ENCODE measurements at regions not wholly inside any gene's neighbourhood (a gene's known extent, or its start where the extent isn't known, plus 50 kb on each side); places are given as distances from the start of the nearest gene placed in this dataset.

- intact Hi-C loops (cut with DNase I), result no loop called here
- Histone ChIP-seq H3K36me3 (ENCODE audit: control insufficient read depth in 1 of 2, insufficient read depth in 2 of 2, low read length in 1 of 2) (no peaks in the 10 kb centered on the region), H3K4me3 (ENCODE audit: low read length in 2 of 2) (no peak overlapping the region), H3K27me3 (ENCODE audit: control insufficient read depth in 1 of 2, insufficient read depth in 2 of 2, low read length in 1 of 2) (no peaks in the 10 kb centered on the region), H3K27ac (ENCODE audit: low read depth in 1 of 2, low read length in 2 of 2) (no peak overlapping the region), H3K4me1 (ENCODE audit: control insufficient read depth in 1 of 2, insufficient read depth in 2 of 2, low read length in 2 of 2) (no peaks in the 10 kb centered on the region), H3K9me3 (ENCODE audit: control insufficient read depth, low read length) (no peaks in the 10 kb centered on the region)
- DNase-seq (no peak), ATAC-seq (ENCODE audit: low FRiP score) (no peak)
Observed at GRCh38 chr3:26763723-26764122, 141.2 kb downstream of the LRRC3B start.

- Histone ChIP-seq H3K27me3 (ENCODE audit: control insufficient read depth in 1 of 2, insufficient read depth in 2 of 2, low read length in 1 of 2) (no peaks in the 10 kb centered on the region), H3K9me3 (ENCODE audit: control insufficient read depth, low read length) (no peaks in the 10 kb centered on the region), H3K4me3 (ENCODE audit: low read length in 2 of 2) (no peak overlapping the region), H3K4me1 (ENCODE audit: control insufficient read depth in 1 of 2, insufficient read depth in 2 of 2, low read length in 2 of 2) (no peaks in the 10 kb centered on the region), H3K27ac (ENCODE audit: low read depth in 1 of 2, low read length in 2 of 2) (no peak overlapping the region), H3K36me3 (ENCODE audit: control insufficient read depth in 1 of 2, insufficient read depth in 2 of 2, low read length in 1 of 2) (no peaks in the 10 kb centered on the region)
- DNase-seq (no peak), ATAC-seq (ENCODE audit: low FRiP score) (no peak)
- intact Hi-C loops (cut with DNase I), result no loop called here
- WGBS, 2 donors, result 35 to 38% methylated on average over 1 of the region's 1 CpG
Observed at GRCh38 chr3:26766031-26766430, 143.5 kb downstream of the LRRC3B start.

GRCh38 chr3:26768068-26768651 lies 145.6 kb downstream of the LRRC3B start:
- no peaks in the 10 kb centered on the region for H3K4me1 ChIP-seq (ENCODE audit: control insufficient read depth in 1 of 2, insufficient read depth in 2 of 2, low read length in 2 of 2)
- no peaks in the 10 kb centered on the region for H3K36me3 ChIP-seq (ENCODE audit: control insufficient read depth in 1 of 2, insufficient read depth in 2 of 2, low read length in 1 of 2)
- no peaks in the 10 kb centered on the region for H3K9me3 ChIP-seq (ENCODE audit: control insufficient read depth, low read length)
- H3K27me3 ChIP-seq (ENCODE audit: control insufficient read depth in 1 of 2, insufficient read depth in 2 of 2, low read length in 1 of 2), result no peaks in the 10 kb centered on the region
- H3K27ac ChIP-seq (ENCODE audit: low read depth in 1 of 2, low read length in 2 of 2), result no peak overlapping the region
- DNase-seq (no peak), ATAC-seq (ENCODE audit: low FRiP score) (no peak)
- no peak overlapping the region for H3K4me3 ChIP-seq (ENCODE audit: low read length in 2 of 2)
- 94 to 100% methylated on average over 1 of the region's 1 CpG for WGBS, 2 donors
- intact Hi-C loops (cut with DNase I), result no loop called here

GRCh38 chr3:26799679-26800317 lies 177.2 kb downstream of the LRRC3B start:
- no peak overlapping the region for H3K4me3 ChIP-seq (ENCODE audit: low read length in 2 of 2)
- no peaks in the 10 kb centered on the region for H3K36me3 ChIP-seq (ENCODE audit: control insufficient read depth in 1 of 2, insufficient read depth in 2 of 2, low read length in 1 of 2)
- ATAC-seq (ENCODE audit: low FRiP score), result no peak
- WGBS, 2 donors, result 91 to 93% methylated on average over 5 of the region's 5 CpGs
- intact Hi-C loops (cut with DNase I), result no loop called here
- DNase-seq, result no peak
- no peaks in the 10 kb centered on the region for H3K27me3 ChIP-seq (ENCODE audit: control insufficient read depth in 1 of 2, insufficient read depth in 2 of 2, low read length in 1 of 2)
- H3K4me1 ChIP-seq (ENCODE audit: control insufficient read depth in 1 of 2, insufficient read depth in 2 of 2, low read length in 2 of 2), result no peaks in the 10 kb centered on the region
- H3K27ac ChIP-seq (ENCODE audit: low read depth in 1 of 2, low read length in 2 of 2), result no peak overlapping the region
- H3K9me3 ChIP-seq (ENCODE audit: control insufficient read depth, low read length), result no peaks in the 10 kb centered on the region

GRCh38 chr3:26807272-26807671 lies 184.7 kb downstream of the LRRC3B start:
- Histone ChIP-seq H3K27me3 (ENCODE audit: control insufficient read depth in 1 of 2, insufficient read depth in 2 of 2, low read length in 1 of 2) (no peaks in the 10 kb centered on the region), H3K36me3 (ENCODE audit: control insufficient read depth in 1 of 2, insufficient read depth in 2 of 2, low read length in 1 of 2) (no peaks in the 10 kb centered on the region), H3K4me1 (ENCODE audit: control insufficient read depth in 1 of 2, insufficient read depth in 2 of 2, low read length in 2 of 2) (no peaks in the 10 kb centered on the region), H3K4me3 (ENCODE audit: low read length in 2 of 2) (no peak overlapping the region), H3K9me3 (ENCODE audit: control insufficient read depth, low read length) (no peaks in the 10 kb centered on the region), H3K27ac (ENCODE audit: low read depth in 1 of 2, low read length in 2 of 2) (no peak overlapping the region)
- DNase-seq (no peak), ATAC-seq (ENCODE audit: low FRiP score) (no peak)
- intact Hi-C loops (cut with DNase I), result no loop called here
- WGBS, 2 donors, result 80 to 81% methylated on average over 1 of the region's 1 CpG

GRCh38 chr3:26825454-26825853 lies 202.9 kb downstream of the LRRC3B start:
- 85 to 88% methylated on average over 2 of the region's 2 CpGs for WGBS, 2 donors
- Histone ChIP-seq H3K27me3 (ENCODE audit: control insufficient read depth in 1 of 2, insufficient read depth in 2 of 2, low read length in 1 of 2) (no peaks in the 10 kb centered on the region), H3K9me3 (ENCODE audit: control insufficient read depth, low read length) (no peaks in the 10 kb centered on the region), H3K36me3 (ENCODE audit: control insufficient read depth in 1 of 2, insufficient read depth in 2 of 2, low read length in 1 of 2) (no peaks in the 10 kb centered on the region), H3K4me3 (ENCODE audit: low read length in 2 of 2) (no peak overlapping the region), H3K27ac (ENCODE audit: low read depth in 1 of 2, low read length in 2 of 2) (no peak overlapping the region), H3K4me1 (ENCODE audit: control insufficient read depth in 1 of 2, insufficient read depth in 2 of 2, low read length in 2 of 2) (no peaks in the 10 kb centered on the region)
- intact Hi-C loops (cut with DNase I), result no loop called here
- DNase-seq (no peak), ATAC-seq (ENCODE audit: low FRiP score) (no peak)

GRCh38 chr3:26827169-26827568 lies 204.6 kb downstream of the LRRC3B start:
- Histone ChIP-seq H3K4me1 (ENCODE audit: control insufficient read depth in 1 of 2, insufficient read depth in 2 of 2, low read length in 2 of 2) (no peaks in the 10 kb centered on the region), H3K27ac (ENCODE audit: low read depth in 1 of 2, low read length in 2 of 2) (no peak overlapping the region), H3K9me3 (ENCODE audit: control insufficient read depth, low read length) (no peaks in the 10 kb centered on the region), H3K4me3 (ENCODE audit: low read length in 2 of 2) (no peak overlapping the region), H3K27me3 (ENCODE audit: control insufficient read depth in 1 of 2, insufficient read depth in 2 of 2, low read length in 1 of 2) (no peaks in the 10 kb centered on the region), H3K36me3 (ENCODE audit: control insufficient read depth in 1 of 2, insufficient read depth in 2 of 2, low read length in 1 of 2) (no peaks in the 10 kb centered on the region)
- intact Hi-C loops (cut with DNase I), result no loop called here
- WGBS, 2 donors, result 39 to 78% methylated on average over 1 of the region's 1 CpG
- ATAC-seq (ENCODE audit: low FRiP score) (no peak), DNase-seq (peak; percentile 21 to 50)

GRCh38 chr3:26838026-26838425 lies 215.5 kb downstream of the LRRC3B start:
- no peak for DNase-seq
- Histone ChIP-seq H3K27ac (ENCODE audit: low read depth in 1 of 2, low read length in 2 of 2) (no peak overlapping the region), H3K27me3 (ENCODE audit: control insufficient read depth in 1 of 2, insufficient read depth in 2 of 2, low read length in 1 of 2) (no peaks in the 10 kb centered on the region), H3K4me1 (ENCODE audit: control insufficient read depth in 1 of 2, insufficient read depth in 2 of 2, low read length in 2 of 2) (no peaks in the 10 kb centered on the region), H3K4me3 (ENCODE audit: low read length in 2 of 2) (no peak overlapping the region), H3K9me3 (ENCODE audit: control insufficient read depth, low read length) (no peaks in the 10 kb centered on the region), H3K36me3 (ENCODE audit: control insufficient read depth in 1 of 2, insufficient read depth in 2 of 2, low read length in 1 of 2) (no peaks in the 10 kb centered on the region)
- intact Hi-C loops (cut with DNase I), result loop anchor here in 1 of 2 donors (2.0 kb wide), 1 partner anchor 43 kb away; no protein-coding TSS in a partner anchor
- no peak for ATAC-seq (ENCODE audit: low FRiP score)
- WGBS, 2 donors, result 85 to 87% methylated on average over 4 of the region's 4 CpGs

- ATAC-seq (ENCODE audit: low FRiP score) (no peak), DNase-seq (no peak)
- Histone ChIP-seq H3K27me3 (ENCODE audit: control insufficient read depth in 1 of 2, insufficient read depth in 2 of 2, low read length in 1 of 2) (no peaks in the 10 kb centered on the region), H3K36me3 (ENCODE audit: control insufficient read depth in 1 of 2, insufficient read depth in 2 of 2, low read length in 1 of 2) (no peaks in the 10 kb centered on the region), H3K9me3 (ENCODE audit: control insufficient read depth, low read length) (no peaks in the 10 kb centered on the region), H3K4me3 (ENCODE audit: low read length in 2 of 2) (no peak overlapping the region), H3K4me1 (ENCODE audit: control insufficient read depth in 1 of 2, insufficient read depth in 2 of 2, low read length in 2 of 2) (no peaks in the 10 kb centered on the region), H3K27ac (ENCODE audit: low read depth in 1 of 2, low read length in 2 of 2) (no peak overlapping the region)
- WGBS, 2 donors, result 97 to 99% methylated on average over 1 of the region's 1 CpG
- intact Hi-C loops (cut with DNase I), result loop anchor here in 1 of 2 donors (2.0 kb wide), 1 partner anchor 44 kb away; no protein-coding TSS in a partner anchor
Observed at GRCh38 chr3:26839001-26839400, 216.4 kb downstream of the LRRC3B start.
